Activated T-helper 1 cell treated with anti-CD3 and anti-CD28 coated beads, Interleukin-2, amount 50 U/mL, for 16 hours (primary cell): ENCODE measurements at regions not wholly inside any gene's neighbourhood (a gene's known extent, or its start where the extent isn't known, plus 50 kb on each side); places are given as distances from the start of the nearest gene placed in this dataset.
"Not testable (repeated sequence)": the region's sequence is repeated elsewhere in the genome, so short reads cannot be mapped to it uniquely, and the experiment has no call there.

Source experiments
- DNase-seq, 2 donors: peaks; one replicate each; pipeline ENCODE4 v3.0.0-alpha.2; 2020; ENCODE audit warnings: low read depth in 1 of 2, low spot score in 1 of 2

GRCh38 chr6:8953310-8953709 lies 518.0 kb upstream of the SLC35B3 start:
- no peak for DNase-seq

- DNase-seq = no peak
These were observed 513.4 kb upstream of the SLC35B3 start for GRCh38 chr6:8948733-8949132.

GRCh38 chr6:8947900-8948299 lies 512.6 kb upstream of the SLC35B3 start:
- DNase-seq = no peak

GRCh38 chr6:8944548-8944947 lies 509.2 kb upstream of the SLC35B3 start:
- no peak for DNase-seq

GRCh38 chr6:8943073-8943472 lies 507.7 kb upstream of the SLC35B3 start:
- DNase-seq = no peak

- DNase-seq = no peak
These were observed 506.2 kb upstream of the SLC35B3 start for GRCh38 chr6:8941577-8941976.

GRCh38 chr6:8940356-8940755 lies 505.0 kb upstream of the SLC35B3 start:
- DNase-seq = no peak

- no peak for DNase-seq
These were observed 504.3 kb upstream of the SLC35B3 start for GRCh38 chr6:8939615-8940014.

GRCh38 chr6:8934318-8934717 lies 499.0 kb upstream of the SLC35B3 start:
- DNase-seq = no peak

GRCh38 chr6:8930009-8930408 lies 494.7 kb upstream of the SLC35B3 start:
- DNase-seq = no peak

- not testable (repeated sequence) for DNase-seq
These were observed 484.9 kb upstream of the SLC35B3 start for GRCh38 chr6:8920244-8920643.

- no peak for DNase-seq
These were observed 482.9 kb upstream of the SLC35B3 start for GRCh38 chr6:8918196-8918595.

- no peak for DNase-seq
These were observed 479.4 kb upstream of the SLC35B3 start for GRCh38 chr6:8914700-8915099.

- no peak for DNase-seq
These were observed 473.3 kb upstream of the SLC35B3 start for GRCh38 chr6:8908638-8909037.

GRCh38 chr6:8906699-8907098 lies 471.4 kb upstream of the SLC35B3 start:
- DNase-seq = no peak

GRCh38 chr6:8905757-8906156 lies 470.4 kb upstream of the SLC35B3 start:
- DNase-seq = no peak

GRCh38 chr6:8904754-8905153 lies 469.4 kb upstream of the SLC35B3 start:
- no peak for DNase-seq

- DNase-seq = no peak
These were observed 464.7 kb upstream of the SLC35B3 start for GRCh38 chr6:8900056-8900455.

- DNase-seq = no peak
These were observed 454.2 kb upstream of the SLC35B3 start for GRCh38 chr6:8889514-8889913.

GRCh38 chr6:8888468-8888867 lies 453.1 kb upstream of the SLC35B3 start:
- DNase-seq = no peak

- DNase-seq = no peak
These were observed 446.3 kb upstream of the SLC35B3 start for GRCh38 chr6:8881663-8882062.

- DNase-seq = no peak
These were observed 444.0 kb upstream of the SLC35B3 start for GRCh38 chr6:8879334-8879733.

GRCh38 chr6:8875986-8876385 lies 440.6 kb upstream of the SLC35B3 start:
- no peak for DNase-seq

GRCh38 chr6:8872589-8872988 lies 437.2 kb upstream of the SLC35B3 start:
- DNase-seq = no peak
